DOHH2 (cell line): ENCODE measurements at regions not wholly inside any gene's neighbourhood (a gene's known extent, or its start where the extent isn't known, plus 50 kb on each side); places are given as distances from the start of the nearest gene placed in this dataset.

ENCODE experiments used
- CTCF ChIP-seq: fragments of 200-600 bp; sonication (generic); IDR thresholded peaks from one replicate; pipeline ENCODE4 v1.5.1; 2014; ENCODE audit warnings: antibody characterized with exemption, mild to moderate bottlenecking, low read depth, low read length; ENCODE audit not compliant: poor library complexity, severe bottlenecking
- EZH2phosphoT487 ChIP-seq: fragments of 200-600 bp; sonication (generic); IDR thresholded peaks from 2 replicates; pipeline ENCODE4 v1.6.1; 2017; ENCODE audit warnings: borderline replicate concordance, mild to moderate bottlenecking, antibody characterized with exemption, low read length, moderate library complexity, mixed read lengths

- TF ChIP-seq CTCF (no peak), EZH2phosphoT487 (no peak)
These were observed 79.4 kb downstream of the EBLN2 start for GRCh38 chr3:73140772-73141442.
